ENCODE measurements at regions not wholly inside any gene's neighbourhood (a gene's known extent, or its start where the extent isn't known, plus 50 kb on each side); places are given as distances from the start of the nearest gene placed in this dataset.

DNA sequence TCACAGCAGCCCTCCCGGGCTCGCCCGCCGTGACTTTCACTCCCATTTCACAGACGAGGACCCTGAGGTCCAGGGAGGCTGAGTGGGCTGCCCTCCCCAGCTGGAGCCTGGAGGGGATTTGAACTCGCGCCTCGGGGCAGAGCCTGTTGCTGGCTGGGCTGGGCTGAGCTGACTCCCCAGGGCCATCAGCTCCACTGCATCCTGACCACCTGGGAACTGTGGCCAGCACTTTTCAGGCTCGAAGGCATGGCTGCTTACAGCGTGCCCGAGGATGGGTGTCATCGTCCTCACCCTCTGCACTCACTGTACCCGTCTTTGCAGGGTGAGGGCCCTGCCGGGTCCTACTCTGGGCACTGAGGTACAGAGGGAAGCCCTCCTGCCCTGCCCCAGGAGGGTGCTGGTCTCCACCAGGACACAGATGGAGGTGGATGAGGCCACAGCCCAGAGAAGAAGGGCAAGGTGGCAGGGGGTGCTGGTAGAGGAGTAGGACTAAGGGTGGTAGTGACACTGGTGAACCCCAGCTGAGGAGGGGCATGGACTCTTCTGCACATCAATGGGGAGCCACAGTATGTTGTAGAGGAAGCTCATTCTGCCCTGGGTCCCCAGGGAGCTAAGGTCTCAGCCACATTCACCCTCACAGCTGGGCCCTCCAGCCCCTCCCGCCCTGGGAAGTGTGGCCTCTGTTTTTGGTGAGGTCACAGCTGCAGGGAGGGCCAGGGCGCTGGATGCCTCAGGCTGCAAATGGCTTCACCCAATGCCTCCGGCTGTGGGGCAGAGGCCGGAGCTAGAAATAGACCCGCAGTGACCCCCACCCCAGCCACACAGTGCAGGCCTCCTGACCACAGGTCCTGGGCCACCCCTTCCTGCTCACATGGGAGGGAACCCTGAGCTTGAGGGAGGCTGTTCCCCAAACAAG lies 365.1 kb upstream of the SFSWAP start:
- no peak for DNase-seq (ENCODE audit: low spot score in 2 of 2)
- H3K4me1 ChIP-seq: no peaks in the 10 kb centered on the region
- H3K9me3 ChIP-seq: no peaks in the 10 kb centered on the region
- H3K36me3 ChIP-seq: no peaks in the 10 kb centered on the region
- TF ChIP-seq, protein P1, sequence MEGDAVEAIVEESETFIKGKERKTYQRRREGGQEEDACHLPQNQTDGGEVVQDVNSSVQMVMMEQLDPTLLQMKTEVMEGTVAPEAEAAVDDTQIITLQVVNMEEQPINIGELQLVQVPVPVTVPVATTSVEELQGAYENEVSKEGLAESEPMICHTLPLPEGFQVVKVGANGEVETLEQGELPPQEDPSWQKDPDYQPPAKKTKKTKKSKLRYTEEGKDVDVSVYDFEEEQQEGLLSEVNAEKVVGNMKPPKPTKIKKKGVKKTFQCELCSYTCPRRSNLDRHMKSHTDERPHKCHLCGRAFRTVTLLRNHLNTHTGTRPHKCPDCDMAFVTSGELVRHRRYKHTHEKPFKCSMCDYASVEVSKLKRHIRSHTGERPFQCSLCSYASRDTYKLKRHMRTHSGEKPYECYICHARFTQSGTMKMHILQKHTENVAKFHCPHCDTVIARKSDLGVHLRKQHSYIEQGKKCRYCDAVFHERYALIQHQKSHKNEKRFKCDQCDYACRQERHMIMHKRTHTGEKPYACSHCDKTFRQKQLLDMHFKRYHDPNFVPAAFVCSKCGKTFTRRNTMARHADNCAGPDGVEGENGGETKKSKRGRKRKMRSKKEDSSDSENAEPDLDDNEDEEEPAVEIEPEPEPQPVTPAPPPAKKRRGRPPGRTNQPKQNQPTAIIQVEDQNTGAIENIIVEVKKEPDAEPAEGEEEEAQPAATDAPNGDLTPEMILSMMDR (IDR thresholded peaks at IDR 0.05): no peak
- H3K27me3 ChIP-seq: no peaks in the 10 kb centered on the region
- intact Hi-C loops (cut with DNase I): loop anchor here (5.0 kb wide), 1 partner anchor 277 kb away; no protein-coding TSS in a partner anchor
- H3K27ac ChIP-seq: no peak overlapping the region
- H3K4me3 ChIP-seq: no peak overlapping the region

DNA sequence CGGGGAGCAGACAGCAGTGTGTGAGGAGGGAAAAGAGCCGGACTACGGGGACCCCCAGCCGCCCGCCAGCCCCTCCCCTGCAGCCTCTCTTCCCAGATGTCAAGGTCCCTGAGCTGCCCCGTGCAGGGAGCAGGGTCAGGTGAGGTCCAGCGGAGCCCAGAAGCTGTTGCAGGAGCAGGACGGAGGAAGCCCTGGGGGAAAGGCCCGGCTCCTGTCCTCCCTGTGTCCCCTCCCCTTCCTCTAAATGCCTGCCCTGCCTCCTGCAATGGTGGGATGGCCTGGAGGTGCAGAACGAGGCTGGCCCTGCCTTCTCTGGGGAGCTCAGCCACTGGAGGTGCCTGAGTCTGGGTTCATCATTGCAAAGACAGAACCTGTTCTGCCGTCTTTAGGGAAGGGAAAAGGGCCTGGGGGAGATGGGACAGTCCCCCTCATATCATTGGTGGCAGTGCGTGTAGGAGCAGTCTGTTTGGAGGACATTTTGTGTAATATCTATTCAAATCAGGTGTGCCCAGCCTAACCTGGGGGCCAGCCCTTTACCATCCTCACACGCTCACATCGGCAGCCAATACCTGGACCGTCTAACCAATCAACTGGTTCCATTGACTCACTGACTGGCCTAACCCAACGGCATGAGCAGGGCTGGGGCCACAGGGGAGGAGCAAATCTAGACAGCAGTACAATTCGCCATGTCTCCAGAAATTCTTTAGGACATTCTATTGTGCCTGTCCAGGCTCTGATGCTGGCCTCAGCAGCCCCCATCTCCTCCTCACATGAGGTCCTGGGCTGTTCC lies 364.1 kb upstream of the SFSWAP start:
- Histone ChIP-seq H3K4me1 (no peaks in the 10 kb centered on the region), H3K27ac (no peak overlapping the region), H3K27me3 (no peaks in the 10 kb centered on the region), H3K4me3 (no peak overlapping the region), H3K36me3 (no peaks in the 10 kb centered on the region), H3K9me3 (no peaks in the 10 kb centered on the region)
- peak in 1 of 2 donors; percentile 40 for DNase-seq (ENCODE audit: low spot score in 2 of 2)
- intact Hi-C loops (cut with DNase I): loop anchor here (5.0 kb wide), 1 partner anchor 276 kb away; no protein-coding TSS in a partner anchor
- TF ChIP-seq, protein P1 (IDR thresholded peaks at IDR 0.05): no peak

DNA sequence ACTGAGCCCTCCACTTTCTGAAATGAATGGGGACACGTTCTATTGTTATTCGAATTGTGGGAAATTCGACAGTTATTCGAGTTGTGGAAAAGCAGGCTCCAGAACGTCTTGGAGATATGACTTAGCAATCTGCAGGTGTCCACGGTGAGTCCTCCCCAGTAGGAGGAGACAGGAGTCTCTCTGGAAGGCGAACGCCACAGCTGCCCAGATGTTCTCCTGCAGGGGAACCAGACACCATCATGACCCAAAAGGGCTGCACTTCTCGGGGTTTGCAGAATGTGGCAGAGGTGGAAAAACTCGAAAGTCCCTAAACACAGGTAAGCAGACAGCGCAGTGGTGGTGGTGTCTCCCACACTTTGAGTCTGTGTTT lies 363.6 kb upstream of the SFSWAP start:
- H3K36me3 ChIP-seq: no peaks in the 10 kb centered on the region
- no peaks in the 10 kb centered on the region for H3K4me1 ChIP-seq
- H3K27ac ChIP-seq: no peak overlapping the region
- DNase-seq (ENCODE audit: low spot score in 2 of 2): no peak
- no peak overlapping the region for H3K4me3 ChIP-seq
- intact Hi-C loops (cut with DNase I): loop anchor here (5.0 kb wide), 1 partner anchor 275 kb away; no protein-coding TSS in a partner anchor
- TF ChIP-seq, protein P1 (IDR thresholded peaks at IDR 0.05): no peak
- H3K27me3 ChIP-seq: no peaks in the 10 kb centered on the region
- H3K9me3 ChIP-seq: no peaks in the 10 kb centered on the region

DNA sequence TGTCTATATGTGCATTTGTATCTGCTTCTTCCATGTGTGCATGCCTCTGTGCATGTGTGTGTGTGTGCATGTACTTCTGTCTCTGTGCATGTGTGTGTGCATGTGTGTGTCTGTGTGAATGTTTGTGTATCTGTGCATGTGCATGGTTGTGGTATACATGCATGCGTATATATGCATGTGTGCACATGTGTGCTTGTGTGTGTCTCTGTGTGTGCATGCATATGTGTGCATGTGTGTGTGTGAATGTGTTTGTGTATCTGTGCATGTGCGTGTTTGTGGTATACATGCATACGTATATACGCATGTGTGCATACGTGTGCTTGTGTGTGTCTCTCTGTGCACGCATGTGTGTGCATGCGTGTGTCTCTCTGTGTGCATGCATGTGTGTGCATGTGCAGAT lies 363.2 kb upstream of the SFSWAP start:
- Histone ChIP-seq H3K4me1 (no peaks in the 10 kb centered on the region), H3K36me3 (no peaks in the 10 kb centered on the region), H3K9me3 (no peaks in the 10 kb centered on the region), H3K4me3 (no peak overlapping the region), H3K27ac (no peak overlapping the region), H3K27me3 (no peaks in the 10 kb centered on the region)
- TF ChIP-seq, protein P1 (IDR thresholded peaks at IDR 0.05): no peak
- no peak for DNase-seq (ENCODE audit: low spot score in 2 of 2)
- intact Hi-C loops (cut with DNase I): loop anchor here (5.0 kb wide), 1 partner anchor 275 kb away; no protein-coding TSS in a partner anchor

DNA sequence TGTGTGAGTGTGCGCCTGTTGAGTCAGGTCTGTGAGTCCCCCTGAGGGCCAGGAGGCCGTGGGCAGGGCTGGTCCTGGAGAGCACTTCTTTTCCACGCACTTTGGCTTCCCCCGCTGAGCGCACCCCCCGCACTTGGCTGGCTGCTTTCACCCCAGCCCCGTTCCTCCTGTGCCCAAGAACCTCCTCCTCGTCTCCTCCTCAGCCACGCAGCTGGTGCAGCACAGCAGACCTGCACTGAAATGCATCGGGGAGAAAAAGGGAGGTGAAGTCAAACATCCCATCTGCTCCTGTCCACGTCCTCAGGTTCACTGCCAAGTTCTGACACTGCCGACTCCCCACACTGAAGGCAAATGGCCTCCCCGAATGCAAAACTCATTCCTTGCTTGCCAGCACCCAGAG lies 362.7 kb upstream of the SFSWAP start:
- Histone ChIP-seq H3K27ac (no peak overlapping the region), H3K4me1 (no peaks in the 10 kb centered on the region), H3K9me3 (no peaks in the 10 kb centered on the region), H3K4me3 (no peak overlapping the region), H3K36me3 (no peaks in the 10 kb centered on the region), H3K27me3 (no peaks in the 10 kb centered on the region)
- no peak for DNase-seq (ENCODE audit: low spot score in 2 of 2)
- TF ChIP-seq, protein P1 (IDR thresholded peaks at IDR 0.05): no peak
- intact Hi-C loops (cut with DNase I): loop anchor here (5.0 kb wide), 1 partner anchor 274 kb away; no protein-coding TSS in a partner anchor

All from ascending aorta (tissue), 2 donors.